DOHH2 (cell line): ENCODE measurements at regions not wholly inside any gene's neighbourhood (a gene's known extent, or its start where the extent isn't known, plus 50 kb on each side); places are given as distances from the start of the nearest gene placed in this dataset.

Experiments
- CTCF ChIP-seq: fragments of 200-600 bp; sonication (generic); IDR thresholded peaks from one replicate; pipeline ENCODE4 v1.5.1; 2014; ENCODE audit warnings: antibody characterized with exemption, mild to moderate bottlenecking, low read depth, low read length; ENCODE audit not compliant: poor library complexity, severe bottlenecking
- EZH2phosphoT487 ChIP-seq: fragments of 200-600 bp; sonication (generic); IDR thresholded peaks from 2 replicates; pipeline ENCODE4 v1.6.1; 2017; ENCODE audit warnings: borderline replicate concordance, mild to moderate bottlenecking, antibody characterized with exemption, low read length, moderate library complexity, mixed read lengths

DNA sequence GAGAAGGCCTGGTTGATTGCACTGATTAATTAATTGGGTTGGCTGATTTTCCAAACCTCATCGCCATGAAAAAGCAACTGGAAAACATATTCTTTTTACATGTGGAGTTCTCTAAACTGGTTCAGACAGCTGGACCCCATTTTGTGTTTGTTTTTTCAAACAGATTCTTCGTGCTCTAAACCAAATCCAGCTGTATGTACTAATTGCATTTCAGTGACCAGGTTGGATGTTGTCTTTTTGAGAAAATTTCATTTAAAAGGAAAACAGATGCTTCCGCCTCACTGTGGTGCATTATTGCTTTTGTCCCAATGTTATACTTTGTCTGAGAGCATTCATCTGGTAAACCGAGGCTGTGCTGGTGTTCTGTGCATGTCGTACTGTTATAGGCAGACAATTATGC is 67.8 kb upstream of the LNX1 start:
- no peak for TF ChIP-seq CTCF
- no peak for TF ChIP-seq EZH2phosphoT487
